MM.1S (cell line): ENCODE measurements at regions not wholly inside any gene's neighbourhood (a gene's known extent, or its start where the extent isn't known, plus 50 kb on each side); places are given as distances from the start of the nearest gene placed in this dataset.

ENCODE experiments used
- EZH2 ChIP-seq: fragments of 300-600 bp; sonication (generic); optimal IDR thresholded peaks from 2 replicates; pipeline ENCODE3; 2017; ENCODE audit warnings: low read depth, mild to moderate bottlenecking, antibody characterized with exemption, low read length, mixed read lengths
- TF ChIP-seq, protein P1 (sequence below): fragments of 300-600 bp; sonication (generic); IDR thresholded peaks from 2 replicates; pipeline ENCODE4 v1.5.1; 2016; ENCODE audit warnings: antibody characterized with exemption, low read length, mixed read lengths

DNA sequence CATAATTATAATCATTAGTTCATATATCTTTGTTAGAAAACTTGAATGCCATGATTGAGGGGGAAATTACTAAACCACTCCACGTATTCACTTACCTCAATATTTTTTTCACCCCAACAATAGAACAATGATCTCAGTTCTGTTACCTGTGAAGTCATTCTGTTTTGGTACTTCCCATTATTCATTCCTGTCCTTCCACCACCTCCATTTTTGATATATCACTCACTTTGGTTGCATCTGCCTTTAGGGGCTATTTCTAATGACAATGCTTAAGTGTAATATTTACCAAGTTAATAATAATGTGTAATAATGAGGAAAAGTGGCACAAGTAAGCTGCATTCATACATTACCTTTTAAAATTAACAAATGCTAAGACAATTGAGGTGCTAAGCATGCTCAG is 218.4 kb downstream of the SPATA31D1 start:
- no peak for TF ChIP-seq EZH2
- TF ChIP-seq, protein P1, sequence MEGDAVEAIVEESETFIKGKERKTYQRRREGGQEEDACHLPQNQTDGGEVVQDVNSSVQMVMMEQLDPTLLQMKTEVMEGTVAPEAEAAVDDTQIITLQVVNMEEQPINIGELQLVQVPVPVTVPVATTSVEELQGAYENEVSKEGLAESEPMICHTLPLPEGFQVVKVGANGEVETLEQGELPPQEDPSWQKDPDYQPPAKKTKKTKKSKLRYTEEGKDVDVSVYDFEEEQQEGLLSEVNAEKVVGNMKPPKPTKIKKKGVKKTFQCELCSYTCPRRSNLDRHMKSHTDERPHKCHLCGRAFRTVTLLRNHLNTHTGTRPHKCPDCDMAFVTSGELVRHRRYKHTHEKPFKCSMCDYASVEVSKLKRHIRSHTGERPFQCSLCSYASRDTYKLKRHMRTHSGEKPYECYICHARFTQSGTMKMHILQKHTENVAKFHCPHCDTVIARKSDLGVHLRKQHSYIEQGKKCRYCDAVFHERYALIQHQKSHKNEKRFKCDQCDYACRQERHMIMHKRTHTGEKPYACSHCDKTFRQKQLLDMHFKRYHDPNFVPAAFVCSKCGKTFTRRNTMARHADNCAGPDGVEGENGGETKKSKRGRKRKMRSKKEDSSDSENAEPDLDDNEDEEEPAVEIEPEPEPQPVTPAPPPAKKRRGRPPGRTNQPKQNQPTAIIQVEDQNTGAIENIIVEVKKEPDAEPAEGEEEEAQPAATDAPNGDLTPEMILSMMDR: no peak
